Fibroblast of the aortic adventitia (primary cell): ENCODE measurements at regions not wholly inside any gene's neighbourhood (a gene's known extent, or its start where the extent isn't known, plus 50 kb on each side); places are given as distances from the start of the nearest gene placed in this dataset.

ENCODE experiments used
- DNase-seq: peaks from one replicate; pipeline ENCODE4 v3.0.0-alpha.2; 2010; ENCODE audit warnings: low read depth
- H3K4me3 ChIP-seq: 2 replicates; pipeline ENCODE4 v1.5.1; 2011; ENCODE audit warnings: low read depth, mild to moderate bottlenecking, control low read depth, low read length, moderate library complexity
- CTCF ChIP-seq: IDR thresholded peaks from 2 replicates; pipeline ENCODE4 v1.5.1; 2011; ENCODE audit warnings: mild to moderate bottlenecking, low read length, control low read depth, inconsistent platforms; ENCODE audit not compliant: insufficient read depth

DNA sequence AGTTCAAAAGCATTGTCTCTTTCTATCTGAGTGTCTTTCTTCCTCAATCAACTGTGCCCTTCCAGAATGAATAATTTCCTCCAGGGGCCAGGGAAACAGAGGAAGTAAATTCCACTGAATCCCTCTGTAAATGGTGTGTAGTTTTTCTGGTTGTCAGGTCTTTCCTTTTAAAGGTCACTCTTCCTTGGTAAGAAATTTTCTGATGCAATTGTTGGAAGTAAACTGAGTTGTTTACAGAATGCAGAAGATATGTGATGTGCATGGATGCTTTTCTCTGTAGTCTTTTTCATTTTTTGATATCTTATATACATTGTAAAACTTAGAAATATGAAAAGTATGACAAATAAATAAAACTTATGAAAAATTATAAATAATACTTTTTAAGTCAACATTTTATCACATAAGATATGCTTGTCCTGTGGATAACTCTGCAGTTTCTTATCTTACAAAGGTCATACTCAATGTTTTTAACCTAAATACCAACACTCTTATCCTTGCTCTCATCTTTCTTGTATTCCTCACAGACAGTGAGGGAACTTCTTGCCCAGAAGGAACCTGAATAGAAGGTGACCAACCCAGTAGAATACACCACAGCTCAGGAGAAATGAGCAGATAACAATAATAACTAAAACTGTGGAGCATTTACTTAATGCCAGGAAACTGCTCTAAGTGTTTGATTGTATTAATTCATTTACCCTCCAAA lies 234.5 kb downstream of the METTL4 start:
- TF ChIP-seq CTCF = no peak
- peak; percentile 17 for DNase-seq
- H3K4me3 ChIP-seq = no peak overlapping the region

DNA sequence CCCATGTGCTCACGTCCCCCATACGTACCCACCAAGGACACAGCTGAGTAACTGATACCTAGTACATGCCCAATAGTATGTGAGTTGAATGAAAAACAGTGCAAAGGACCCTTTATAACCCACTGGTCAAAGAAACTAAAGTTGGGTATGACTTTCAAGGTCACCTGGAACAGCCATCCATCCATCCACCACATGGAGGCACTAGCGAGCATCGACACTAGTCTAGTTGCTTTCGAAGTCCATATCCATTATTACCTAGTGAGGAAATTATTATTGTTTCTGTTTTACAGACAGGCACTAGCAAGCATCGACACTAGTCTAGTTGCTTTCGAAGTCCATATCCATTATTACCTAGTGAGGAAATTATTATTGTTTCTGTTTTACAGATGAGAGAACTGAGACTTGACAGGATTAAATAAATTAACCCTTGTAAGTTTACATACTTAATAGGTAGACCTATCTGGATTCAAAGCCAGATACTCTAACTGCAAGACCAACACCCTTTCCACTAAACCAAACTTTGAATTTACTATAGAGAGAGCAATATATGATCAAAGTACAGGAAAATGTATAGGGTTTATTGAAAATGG lies 233.7 kb downstream of the METTL4 start:
- no peak for DNase-seq
- no peak overlapping the region for H3K4me3 ChIP-seq
- TF ChIP-seq CTCF = peak; percentile 9

DNA sequence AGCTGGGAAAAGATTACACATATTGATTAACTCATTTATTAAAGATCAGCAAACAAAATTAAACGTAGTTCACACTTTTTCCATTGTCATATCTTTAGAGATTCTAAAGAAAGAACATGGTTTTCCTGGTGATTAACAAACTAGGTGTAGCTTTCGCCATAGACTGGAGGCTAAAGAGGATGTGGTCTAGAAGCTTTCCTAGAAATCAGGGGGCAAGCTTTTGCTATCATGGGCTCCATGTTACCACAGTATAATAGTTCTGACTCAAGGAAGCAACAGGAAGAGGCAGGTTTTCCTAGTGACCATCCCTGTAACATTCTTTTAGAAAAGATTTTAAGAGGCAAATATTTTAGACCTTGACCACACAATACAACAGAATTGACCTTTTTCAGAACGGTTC lies 232.7 kb downstream of the METTL4 start:
- no peak overlapping the region for H3K4me3 ChIP-seq
- no peak for TF ChIP-seq CTCF
- DNase-seq = no peak

GRCh38 chr18:2340335-2340734 lies 231.0 kb downstream of the METTL4 start:
- no peak for TF ChIP-seq CTCF
- no peak overlapping the region for H3K4me3 ChIP-seq

DNA sequence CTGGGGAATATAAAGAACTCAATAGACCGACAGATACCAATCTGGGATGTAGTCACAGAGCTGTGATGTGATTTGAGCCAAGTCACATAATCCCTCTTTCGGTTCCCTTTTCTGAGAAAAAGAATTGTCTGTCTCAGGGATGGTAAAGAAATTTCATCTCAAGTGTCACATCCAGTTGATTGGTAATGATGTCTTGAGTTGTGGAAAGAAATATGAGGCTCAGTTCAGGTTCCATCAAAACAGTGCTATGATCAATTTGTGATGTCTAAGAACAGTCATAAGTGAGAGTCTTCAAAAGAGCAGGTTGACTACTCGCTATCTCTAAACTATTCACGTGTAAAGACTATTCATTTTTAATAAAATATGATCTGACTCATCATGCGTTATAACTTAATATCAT lies 223.3 kb downstream of the METTL4 start:
- no peak overlapping the region for H3K4me3 ChIP-seq
- no peak for DNase-seq
- TF ChIP-seq CTCF = no peak

More at GRCh38 chr18:2340335-2340734, 231.0 kb downstream of the METTL4 start:
- DNase-seq = no peak

DNA sequence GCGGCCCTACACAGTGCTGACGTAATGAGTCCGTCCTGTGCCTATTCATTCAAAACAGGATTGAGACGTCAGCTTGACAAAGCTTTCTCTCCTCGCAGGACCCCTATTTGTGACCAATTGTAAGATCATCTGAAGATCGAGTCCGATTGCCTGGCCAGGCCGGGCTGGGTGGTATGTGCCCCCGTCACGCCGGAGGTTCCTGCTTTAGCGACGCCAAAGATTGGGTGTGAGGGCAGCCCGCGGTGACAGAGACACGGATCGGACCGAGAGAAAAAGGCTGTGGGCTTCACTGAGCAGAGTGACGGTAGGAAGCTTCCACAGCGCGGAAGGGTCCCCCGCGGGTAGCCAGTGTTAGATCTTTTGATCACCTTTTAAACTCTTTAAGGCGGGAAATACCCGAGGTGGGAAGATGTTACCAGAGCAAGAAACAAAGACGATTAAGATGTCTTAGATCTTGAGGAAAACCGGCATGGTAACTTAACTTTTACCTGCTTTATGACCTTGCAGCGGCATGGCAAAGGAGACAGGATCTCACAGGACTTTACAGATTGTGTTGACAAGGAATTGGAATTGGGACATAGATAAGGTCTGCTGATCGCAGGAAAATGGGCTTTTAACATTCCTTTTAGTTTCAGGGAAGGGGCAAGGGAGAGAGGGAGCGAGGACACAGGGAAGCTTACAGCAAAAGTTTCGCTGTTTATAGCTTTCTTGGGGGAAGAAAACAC lies 220.0 kb downstream of the METTL4 start:
- no peak for TF ChIP-seq CTCF
- no peak overlapping the region for H3K4me3 ChIP-seq
- DNase-seq = no peak
